ENCODE measurements at regions not wholly inside any gene's neighbourhood (a gene's known extent, or its start where the extent isn't known, plus 50 kb on each side); places are given as distances from the start of the nearest gene placed in this dataset.

DNA sequence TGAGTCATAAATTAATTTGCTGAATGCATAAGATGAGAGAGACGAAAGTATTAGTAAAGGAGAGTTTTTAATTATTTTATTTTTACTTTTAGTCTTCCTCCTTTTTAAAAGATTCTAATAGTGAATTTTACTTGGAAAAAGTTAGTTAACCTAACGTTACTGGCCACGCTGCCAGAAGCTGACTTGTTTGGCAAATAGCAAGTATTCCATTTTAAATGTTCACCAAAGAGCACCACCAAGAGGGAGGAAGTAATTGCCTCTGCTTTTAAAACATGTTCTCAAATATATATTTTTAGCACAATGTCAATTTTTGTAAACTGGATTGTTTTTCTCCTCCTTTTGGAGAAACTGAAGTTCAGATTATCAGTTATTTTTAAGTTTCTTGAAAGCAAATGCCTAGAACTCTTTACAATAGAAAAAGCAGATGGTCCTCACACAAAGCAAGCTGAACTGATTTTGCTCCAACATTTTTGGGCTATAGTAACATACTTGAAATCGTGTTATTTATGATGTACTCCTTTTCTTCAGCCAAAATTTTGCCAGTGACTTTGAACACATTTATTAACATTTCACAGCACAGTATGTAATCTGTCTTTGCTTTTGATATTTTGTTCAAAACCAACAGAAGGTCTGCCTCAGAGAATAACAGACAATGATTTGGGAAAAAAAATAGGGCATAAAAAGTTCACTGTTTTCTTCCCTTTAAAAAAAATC is 1311.0 kb upstream of the FAM98A start:
- CTCF ChIA-PET, result no interaction called here
- ATAC-seq (no peak), DNase-seq (ENCODE audit: low spot score) (no peak)
- TF ChIP-seq FOXP1 (CRISPR knock-in tag; IDR thresholded peaks at IDR 0.05; ENCODE audit: borderline replicate concordance) (no peak), OVOL2 (CRISPR knock-in tag; IDR thresholded peaks at IDR 0.05; ENCODE audit: borderline replicate concordance) (no peak)
- TF ChIP-seq, protein P1, sequence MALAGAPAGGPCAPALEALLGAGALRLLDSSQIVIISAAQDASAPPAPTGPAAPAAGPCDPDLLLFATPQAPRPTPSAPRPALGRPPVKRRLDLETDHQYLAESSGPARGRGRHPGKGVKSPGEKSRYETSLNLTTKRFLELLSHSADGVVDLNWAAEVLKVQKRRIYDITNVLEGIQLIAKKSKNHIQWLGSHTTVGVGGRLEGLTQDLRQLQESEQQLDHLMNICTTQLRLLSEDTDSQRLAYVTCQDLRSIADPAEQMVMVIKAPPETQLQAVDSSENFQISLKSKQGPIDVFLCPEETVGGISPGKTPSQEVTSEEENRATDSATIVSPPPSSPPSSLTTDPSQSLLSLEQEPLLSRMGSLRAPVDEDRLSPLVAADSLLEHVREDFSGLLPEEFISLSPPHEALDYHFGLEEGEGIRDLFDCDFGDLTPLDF (CRISPR knock-in tag; IDR thresholded peaks at IDR 0.05), result no peak
- Mint-ChIP-seq H3K27me3 (ENCODE audit: low read depth) (no peaks in the 10 kb centered on the region), H3K4me1 (no peaks in the 10 kb centered on the region), H3K9me3 (peaks cover under 1% of the 10 kb centered on the region; the same call in 1 of the 2 replicates), H3K27ac (no peak overlapping the region), H3K4me3 (no peak overlapping the region), H3K36me3 (peaks cover under 1% of the 10 kb centered on the region; the same call in 1 of the 2 replicates)
- POLR2A ChIA-PET, result no interaction called here

DNA sequence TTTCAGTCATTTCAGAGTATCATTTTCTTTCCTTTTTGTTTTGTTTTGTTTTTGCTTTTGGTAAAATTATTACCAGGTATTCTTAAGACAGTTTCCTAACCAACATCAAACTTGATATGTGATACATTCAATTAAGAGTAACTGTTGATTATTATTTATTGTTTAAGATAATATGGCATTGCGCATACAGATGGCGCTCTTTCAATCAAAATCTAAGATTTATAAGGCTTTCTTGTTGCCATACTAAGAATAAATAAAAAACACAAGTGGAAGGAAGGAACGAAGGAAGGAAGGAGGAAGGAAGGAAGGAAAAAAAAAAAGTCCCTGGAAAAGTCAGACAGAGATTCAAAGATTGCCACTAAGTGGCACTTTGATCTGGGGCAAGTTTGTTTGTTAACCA is 1308.7 kb upstream of the FAM98A start:
- Mint-ChIP-seq H3K36me3 (no peaks in the 10 kb centered on the region), H3K27ac (no peak overlapping the region), H3K4me3 (no peak overlapping the region), H3K27me3 (ENCODE audit: low read depth) (no peaks in the 10 kb centered on the region), H3K4me1 (no peaks in the 10 kb centered on the region), H3K9me3 (no peaks in the 10 kb centered on the region)
- ATAC-seq (no peak), DNase-seq (ENCODE audit: low spot score) (no peak)
- no peak for TF ChIP-seq NR2C2 (CRISPR knock-in tag; IDR thresholded peaks at IDR 0.05)
- TF ChIP-seq TCF7 (CRISPR knock-in tag; IDR thresholded peaks at IDR 0.05; ENCODE audit: low read depth), result no peak
- TF ChIP-seq NFE2L1 (CRISPR knock-in tag; IDR thresholded peaks at IDR 0.05), result no peak
- TF ChIP-seq JAZF1 (CRISPR knock-in tag; IDR thresholded peaks at IDR 0.05), result no peak
- no peak for TF ChIP-seq KAT7 (CRISPR knock-in tag; IDR thresholded peaks at IDR 0.05; ENCODE audit: borderline replicate concordance)
- TF ChIP-seq, protein P2, sequence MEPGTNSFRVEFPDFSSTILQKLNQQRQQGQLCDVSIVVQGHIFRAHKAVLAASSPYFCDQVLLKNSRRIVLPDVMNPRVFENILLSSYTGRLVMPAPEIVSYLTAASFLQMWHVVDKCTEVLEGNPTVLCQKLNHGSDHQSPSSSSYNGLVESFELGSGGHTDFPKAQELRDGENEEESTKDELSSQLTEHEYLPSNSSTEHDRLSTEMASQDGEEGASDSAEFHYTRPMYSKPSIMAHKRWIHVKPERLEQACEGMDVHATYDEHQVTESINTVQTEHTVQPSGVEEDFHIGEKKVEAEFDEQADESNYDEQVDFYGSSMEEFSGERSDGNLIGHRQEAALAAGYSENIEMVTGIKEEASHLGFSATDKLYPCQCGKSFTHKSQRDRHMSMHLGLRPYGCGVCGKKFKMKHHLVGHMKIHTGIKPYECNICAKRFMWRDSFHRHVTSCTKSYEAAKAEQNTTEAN (CRISPR knock-in tag; IDR thresholded peaks at IDR 0.05), result no peak
- no peak for TF ChIP-seq EMX1 (CRISPR knock-in tag; IDR thresholded peaks at IDR 0.05)
- no peak for TF ChIP-seq CBFB (CRISPR knock-in tag; IDR thresholded peaks at IDR 0.05; ENCODE audit: low read depth)
- CTCF ChIA-PET, result no interaction called here
- POLR2A ChIA-PET, result no interaction called here

DNA sequence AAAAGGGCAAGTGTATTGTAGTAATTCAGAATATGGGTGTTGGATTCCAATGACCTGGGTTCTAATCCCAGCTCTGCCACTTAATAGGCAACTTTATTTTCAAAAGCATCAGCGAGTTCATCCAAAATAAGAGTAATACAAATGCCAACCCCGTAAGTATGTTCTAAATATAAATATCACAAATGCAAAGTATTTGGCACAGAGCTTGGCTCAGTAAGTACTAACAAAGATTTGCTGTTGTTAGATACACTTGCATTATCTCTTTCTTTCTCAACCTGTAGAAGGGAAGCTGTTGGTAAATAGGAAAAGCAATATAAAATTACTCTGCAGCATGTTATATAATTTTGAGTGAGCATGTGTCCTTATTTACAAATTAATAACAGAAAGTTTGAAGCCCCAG is 1302.6 kb upstream of the FAM98A start:
- TF ChIP-seq, protein P2 (CRISPR knock-in tag; IDR thresholded peaks at IDR 0.05), result no peak
- no peak for TF ChIP-seq TP53 (CRISPR knock-in tag; IDR thresholded peaks at IDR 0.05)
- TF ChIP-seq OVOL2 (CRISPR knock-in tag; IDR thresholded peaks at IDR 0.05; ENCODE audit: borderline replicate concordance), result no peak
- TF ChIP-seq, protein P3, sequence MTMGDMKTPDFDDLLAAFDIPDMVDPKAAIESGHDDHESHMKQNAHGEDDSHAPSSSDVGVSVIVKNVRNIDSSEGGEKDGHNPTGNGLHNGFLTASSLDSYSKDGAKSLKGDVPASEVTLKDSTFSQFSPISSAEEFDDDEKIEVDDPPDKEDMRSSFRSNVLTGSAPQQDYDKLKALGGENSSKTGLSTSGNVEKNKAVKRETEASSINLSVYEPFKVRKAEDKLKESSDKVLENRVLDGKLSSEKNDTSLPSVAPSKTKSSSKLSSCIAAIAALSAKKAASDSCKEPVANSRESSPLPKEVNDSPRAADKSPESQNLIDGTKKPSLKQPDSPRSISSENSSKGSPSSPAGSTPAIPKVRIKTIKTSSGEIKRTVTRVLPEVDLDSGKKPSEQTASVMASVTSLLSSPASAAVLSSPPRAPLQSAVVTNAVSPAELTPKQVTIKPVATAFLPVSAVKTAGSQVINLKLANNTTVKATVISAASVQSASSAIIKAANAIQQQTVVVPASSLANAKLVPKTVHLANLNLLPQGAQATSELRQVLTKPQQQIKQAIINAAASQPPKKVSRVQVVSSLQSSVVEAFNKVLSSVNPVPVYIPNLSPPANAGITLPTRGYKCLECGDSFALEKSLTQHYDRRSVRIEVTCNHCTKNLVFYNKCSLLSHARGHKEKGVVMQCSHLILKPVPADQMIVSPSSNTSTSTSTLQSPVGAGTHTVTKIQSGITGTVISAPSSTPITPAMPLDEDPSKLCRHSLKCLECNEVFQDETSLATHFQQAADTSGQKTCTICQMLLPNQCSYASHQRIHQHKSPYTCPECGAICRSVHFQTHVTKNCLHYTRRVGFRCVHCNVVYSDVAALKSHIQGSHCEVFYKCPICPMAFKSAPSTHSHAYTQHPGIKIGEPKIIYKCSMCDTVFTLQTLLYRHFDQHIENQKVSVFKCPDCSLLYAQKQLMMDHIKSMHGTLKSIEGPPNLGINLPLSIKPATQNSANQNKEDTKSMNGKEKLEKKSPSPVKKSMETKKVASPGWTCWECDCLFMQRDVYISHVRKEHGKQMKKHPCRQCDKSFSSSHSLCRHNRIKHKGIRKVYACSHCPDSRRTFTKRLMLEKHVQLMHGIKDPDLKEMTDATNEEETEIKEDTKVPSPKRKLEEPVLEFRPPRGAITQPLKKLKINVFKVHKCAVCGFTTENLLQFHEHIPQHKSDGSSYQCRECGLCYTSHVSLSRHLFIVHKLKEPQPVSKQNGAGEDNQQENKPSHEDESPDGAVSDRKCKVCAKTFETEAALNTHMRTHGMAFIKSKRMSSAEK (CRISPR knock-in tag; IDR thresholded peaks at IDR 0.05; ENCODE audit: borderline replicate concordance), result no peak
- TF ChIP-seq, protein P4, sequence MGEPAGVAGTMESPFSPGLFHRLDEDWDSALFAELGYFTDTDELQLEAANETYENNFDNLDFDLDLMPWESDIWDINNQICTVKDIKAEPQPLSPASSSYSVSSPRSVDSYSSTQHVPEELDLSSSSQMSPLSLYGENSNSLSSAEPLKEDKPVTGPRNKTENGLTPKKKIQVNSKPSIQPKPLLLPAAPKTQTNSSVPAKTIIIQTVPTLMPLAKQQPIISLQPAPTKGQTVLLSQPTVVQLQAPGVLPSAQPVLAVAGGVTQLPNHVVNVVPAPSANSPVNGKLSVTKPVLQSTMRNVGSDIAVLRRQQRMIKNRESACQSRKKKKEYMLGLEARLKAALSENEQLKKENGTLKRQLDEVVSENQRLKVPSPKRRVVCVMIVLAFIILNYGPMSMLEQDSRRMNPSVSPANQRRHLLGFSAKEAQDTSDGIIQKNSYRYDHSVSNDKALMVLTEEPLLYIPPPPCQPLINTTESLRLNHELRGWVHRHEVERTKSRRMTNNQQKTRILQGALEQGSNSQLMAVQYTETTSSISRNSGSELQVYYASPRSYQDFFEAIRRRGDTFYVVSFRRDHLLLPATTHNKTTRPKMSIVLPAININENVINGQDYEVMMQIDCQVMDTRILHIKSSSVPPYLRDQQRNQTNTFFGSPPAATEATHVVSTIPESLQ (CRISPR knock-in tag; IDR thresholded peaks at IDR 0.05), result no peak
- TF ChIP-seq ZNF423 (CRISPR knock-in tag; IDR thresholded peaks at IDR 0.05), result no peak
- TF ChIP-seq, protein P5, sequence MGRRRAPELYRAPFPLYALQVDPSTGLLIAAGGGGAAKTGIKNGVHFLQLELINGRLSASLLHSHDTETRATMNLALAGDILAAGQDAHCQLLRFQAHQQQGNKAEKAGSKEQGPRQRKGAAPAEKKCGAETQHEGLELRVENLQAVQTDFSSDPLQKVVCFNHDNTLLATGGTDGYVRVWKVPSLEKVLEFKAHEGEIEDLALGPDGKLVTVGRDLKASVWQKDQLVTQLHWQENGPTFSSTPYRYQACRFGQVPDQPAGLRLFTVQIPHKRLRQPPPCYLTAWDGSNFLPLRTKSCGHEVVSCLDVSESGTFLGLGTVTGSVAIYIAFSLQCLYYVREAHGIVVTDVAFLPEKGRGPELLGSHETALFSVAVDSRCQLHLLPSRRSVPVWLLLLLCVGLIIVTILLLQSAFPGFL (CRISPR knock-in tag; IDR thresholded peaks at IDR 0.05; ENCODE audit: borderline replicate concordance), result no peak
- TF ChIP-seq, protein P6, sequence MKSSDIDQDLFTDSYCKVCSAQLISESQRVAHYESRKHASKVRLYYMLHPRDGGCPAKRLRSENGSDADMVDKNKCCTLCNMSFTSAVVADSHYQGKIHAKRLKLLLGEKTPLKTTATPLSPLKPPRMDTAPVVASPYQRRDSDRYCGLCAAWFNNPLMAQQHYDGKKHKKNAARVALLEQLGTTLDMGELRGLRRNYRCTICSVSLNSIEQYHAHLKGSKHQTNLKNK (CRISPR knock-in tag; IDR thresholded peaks at IDR 0.05), result no peak
- CTCF ChIA-PET, result no interaction called here
- DNase-seq (ENCODE audit: low spot score), result no peak
- Mint-ChIP-seq H3K9me3 (no peaks in the 10 kb centered on the region), H3K36me3 (no peaks in the 10 kb centered on the region), H3K27me3 (ENCODE audit: low read depth) (no peaks in the 10 kb centered on the region), H3K4me1 (peaks cover 3% of the 10 kb centered on the region; the same call in 1 of the 2 replicates), H3K4me3 (no peak overlapping the region), H3K27ac (no peak overlapping the region)
- POLR2A ChIA-PET, result no interaction called here
- ATAC-seq, result no peak

All from WTC11 (cell line).